T-helper 17 cell (primary cell): ENCODE measurements at regions not wholly inside any gene's neighbourhood (a gene's known extent, or its start where the extent isn't known, plus 50 kb on each side); places are given as distances from the start of the nearest gene placed in this dataset.
"Not testable (repeated sequence)": the region's sequence is repeated elsewhere in the genome, so short reads cannot be mapped to it uniquely, and the experiment has no call there.

Experiments
- ATAC-seq: fragments of 150-1000 bp; cut with Tn5 transposase; 2 replicates; pipeline ENCODE4 v1.10.0; 2021; ENCODE audit warnings: mild to moderate bottlenecking, moderate library complexity
- DNase-seq, 3 donors: peaks; one replicate each; pipeline versions ENCODE4 v3.0.0 to v3.0.0-alpha.2; 2020 to 2021
- H3K9me3 ChIP-seq: one replicate; pipeline ENCODE4 v1.7.0; 2013; ENCODE audit warnings: low read length, mild to moderate bottlenecking; ENCODE audit not compliant: control insufficient read depth, poor library complexity, severe bottlenecking
- H3K27ac Mint-ChIP-seq: one replicate; pipeline ENCODE4 v1.8.0; 2022; ENCODE audit warnings: mild to moderate bottlenecking, moderate library complexity, mixed read lengths
- H3K27me3 Mint-ChIP-seq: one replicate; pipeline ENCODE4 v1.8.0; 2022; ENCODE audit warnings: mixed read lengths
- H3K36me3 Mint-ChIP-seq: one replicate; pipeline ENCODE4 v1.8.0; 2022; ENCODE audit warnings: low read depth, mixed read lengths
- H3K4me1 Mint-ChIP-seq: one replicate; pipeline ENCODE4 v1.8.0; 2022; ENCODE audit warnings: mild to moderate bottlenecking, mixed read lengths
- H3K4me3 Mint-ChIP-seq: one replicate; pipeline ENCODE4 v1.8.0; 2022; ENCODE audit warnings: mild to moderate bottlenecking, moderate library complexity, mixed read lengths

GRCh38 chrX:95973456-95974095 is 711.1 kb upstream of the DIAPH2 start:
- H3K9me3 ChIP-seq, DNase-seq, H3K27me3 Mint-ChIP-seq, H3K4me1 Mint-ChIP-seq, H3K4me3 Mint-ChIP-seq, ATAC-seq, H3K27ac Mint-ChIP-seq, H3K36me3 Mint-ChIP-seq: not testable (repeated sequence)

GRCh38 chrX:95974096-95974470 is 710.6 kb upstream of the DIAPH2 start:
- no peak overlapping the region for H3K27ac Mint-ChIP-seq
- ATAC-seq: no peak
- H3K4me3 Mint-ChIP-seq: no peak overlapping the region
- no peaks in the 10 kb centered on the region for H3K4me1 Mint-ChIP-seq
- DNase-seq: no peak
- H3K27me3 Mint-ChIP-seq: no peaks in the 10 kb centered on the region
- H3K36me3 Mint-ChIP-seq: no peaks in the 10 kb centered on the region
- no peaks in the 10 kb centered on the region for H3K9me3 ChIP-seq

- Mint-ChIP-seq H3K36me3 (no peaks in the 10 kb centered on the region), H3K4me3 (no peak overlapping the region), H3K27me3 (no peaks in the 10 kb centered on the region), H3K27ac (no peak overlapping the region), H3K4me1 (no peaks in the 10 kb centered on the region)
- DNase-seq: no peak
- ATAC-seq: no peak
- H3K9me3 ChIP-seq: no peaks in the 10 kb centered on the region
Measured at GRCh38 chrX:95974890-95975289, 709.8 kb upstream of the DIAPH2 start.

- no peaks in the 10 kb centered on the region for H3K9me3 ChIP-seq
- H3K27ac Mint-ChIP-seq: no peak overlapping the region
- DNase-seq: no peak
Measured at GRCh38 chrX:95995583-95995982, 689.1 kb upstream of the DIAPH2 start.

GRCh38 chrX:95996294-95996693 is 688.3 kb upstream of the DIAPH2 start:
- Mint-ChIP-seq H3K27me3 (no peaks in the 10 kb centered on the region), H3K4me3 (no peak overlapping the region), H3K27ac (no peak overlapping the region), H3K36me3 (no peaks in the 10 kb centered on the region), H3K4me1 (no peaks in the 10 kb centered on the region)
- ATAC-seq (no peak), DNase-seq (no peak)
- H3K9me3 ChIP-seq: no peaks in the 10 kb centered on the region

More at GRCh38 chrX:95995583-95995982, 689.1 kb upstream of the DIAPH2 start:
- no peak overlapping the region for H3K4me3 Mint-ChIP-seq
- ATAC-seq: no peak
- no peaks in the 10 kb centered on the region for H3K27me3 Mint-ChIP-seq
- H3K36me3 Mint-ChIP-seq: no peaks in the 10 kb centered on the region
- H3K4me1 Mint-ChIP-seq: no peaks in the 10 kb centered on the region

GRCh38 chrX:96002431-96002830 is 682.2 kb upstream of the DIAPH2 start:
- Mint-ChIP-seq H3K4me3 (no peak overlapping the region), H3K27me3 (no peaks in the 10 kb centered on the region), H3K36me3 (no peaks in the 10 kb centered on the region), H3K27ac (no peak overlapping the region), H3K4me1 (no peaks in the 10 kb centered on the region)
- H3K9me3 ChIP-seq: no peaks in the 10 kb centered on the region
- ATAC-seq (no peak), DNase-seq (no peak)

- Mint-ChIP-seq H3K4me3 (no peak overlapping the region), H3K36me3 (no peaks in the 10 kb centered on the region)
- ATAC-seq: no peak
Measured at GRCh38 chrX:96004386-96004785, 680.3 kb upstream of the DIAPH2 start.

GRCh38 chrX:96006281-96006680 is 678.4 kb upstream of the DIAPH2 start:
- DNase-seq: no peak
- Mint-ChIP-seq H3K36me3 (no peaks in the 10 kb centered on the region), H3K4me1 (no peaks in the 10 kb centered on the region), H3K4me3 (no peak overlapping the region), H3K27ac (no peak overlapping the region), H3K27me3 (no peaks in the 10 kb centered on the region)
- no peaks in the 10 kb centered on the region for H3K9me3 ChIP-seq
- ATAC-seq: no peak

More at GRCh38 chrX:96004386-96004785, 680.3 kb upstream of the DIAPH2 start:
- DNase-seq: no peak
- H3K9me3 ChIP-seq: no peaks in the 10 kb centered on the region
- no peaks in the 10 kb centered on the region for H3K27me3 Mint-ChIP-seq
- H3K27ac Mint-ChIP-seq: no peak overlapping the region
- H3K4me1 Mint-ChIP-seq: no peaks in the 10 kb centered on the region

GRCh38 chrX:96027407-96027806 is 657.2 kb upstream of the DIAPH2 start:
- no peak for ATAC-seq
- no peak overlapping the region for H3K4me3 Mint-ChIP-seq
- no peak for DNase-seq
- no peaks in the 10 kb centered on the region for H3K27me3 Mint-ChIP-seq
- no peaks in the 10 kb centered on the region for H3K4me1 Mint-ChIP-seq
- no peak overlapping the region for H3K27ac Mint-ChIP-seq
- H3K36me3 Mint-ChIP-seq: no peaks in the 10 kb centered on the region
- no peaks in the 10 kb centered on the region for H3K9me3 ChIP-seq

GRCh38 chrX:96052078-96052477 is 632.6 kb upstream of the DIAPH2 start:
- H3K36me3 Mint-ChIP-seq: no peaks in the 10 kb centered on the region
- H3K4me1 Mint-ChIP-seq: no peaks in the 10 kb centered on the region
- no peak overlapping the region for H3K4me3 Mint-ChIP-seq
- ATAC-seq (no peak), DNase-seq (no peak)
- H3K27me3 Mint-ChIP-seq: no peaks in the 10 kb centered on the region
- H3K9me3 ChIP-seq: no peaks in the 10 kb centered on the region
- H3K27ac Mint-ChIP-seq: no peak overlapping the region

- H3K27ac Mint-ChIP-seq: no peak overlapping the region
- H3K27me3 Mint-ChIP-seq: no peaks in the 10 kb centered on the region
- no peaks in the 10 kb centered on the region for H3K36me3 Mint-ChIP-seq
- H3K4me3 Mint-ChIP-seq: no peak overlapping the region
- no peak for ATAC-seq
- no peak for DNase-seq
- H3K4me1 Mint-ChIP-seq: no peaks in the 10 kb centered on the region
- H3K9me3 ChIP-seq: no peaks in the 10 kb centered on the region
Measured at GRCh38 chrX:96081891-96082290, 602.8 kb upstream of the DIAPH2 start.

GRCh38 chrX:96094616-96095015 is 590.0 kb upstream of the DIAPH2 start:
- no peak overlapping the region for H3K4me3 Mint-ChIP-seq
- DNase-seq (no peak), ATAC-seq (no peak)
- no peaks in the 10 kb centered on the region for H3K36me3 Mint-ChIP-seq
- no peak overlapping the region for H3K27ac Mint-ChIP-seq
- no peaks in the 10 kb centered on the region for H3K9me3 ChIP-seq
- H3K4me1 Mint-ChIP-seq: no peaks in the 10 kb centered on the region
- H3K27me3 Mint-ChIP-seq: no peaks in the 10 kb centered on the region

- Mint-ChIP-seq H3K36me3 (no peaks in the 10 kb centered on the region), H3K27me3 (no peaks in the 10 kb centered on the region), H3K4me1 (no peaks in the 10 kb centered on the region), H3K27ac (no peak overlapping the region), H3K4me3 (no peak overlapping the region)
- no peak for DNase-seq
- H3K9me3 ChIP-seq: no peaks in the 10 kb centered on the region
- no peak for ATAC-seq
Measured at GRCh38 chrX:96098471-96098870, 586.2 kb upstream of the DIAPH2 start.

GRCh38 chrX:96102997-96103396 is 581.6 kb upstream of the DIAPH2 start:
- Mint-ChIP-seq H3K4me3 (no peak overlapping the region), H3K4me1 (no peaks in the 10 kb centered on the region)
- ATAC-seq: no peak

More at GRCh38 chrX:96102997-96103396, 581.6 kb upstream of the DIAPH2 start:
- no peak for DNase-seq
- no peaks in the 10 kb centered on the region for H3K36me3 Mint-ChIP-seq
- H3K9me3 ChIP-seq: no peaks in the 10 kb centered on the region
- H3K27me3 Mint-ChIP-seq: no peaks in the 10 kb centered on the region
- H3K27ac Mint-ChIP-seq: no peak overlapping the region
